WTC11 (cell line): ENCODE measurements at regions not wholly inside any gene's neighbourhood (a gene's known extent, or its start where the extent isn't known, plus 50 kb on each side); places are given as distances from the start of the nearest gene placed in this dataset.

ENCODE experiments used
- ATAC-seq: fragments of 200-7000 bp; cut with Tn5 transposase; 2 replicates; pipeline ENCODE4 v1.10.0; 2021; ENCODE audit warnings: mild to moderate bottlenecking, moderate library complexity
- CTCF ChIA-PET: fragments of 300-600 bp; sonication (Branson Sonifier 250); formaldehyde crosslinking; loops from one replicate; lab custom pipeline; 2021; ENCODE audit warnings: antibody characterized with exemption; lab: Charles Lee
- POLR2A ChIA-PET: fragments of 350-600 bp; sonication (Branson Sonifier 250); formaldehyde crosslinking; loops from one replicate; lab custom pipeline; 2021; ENCODE audit warnings: antibody characterized with exemption; lab: Charles Lee
- DNase-seq: peaks from one replicate; pipeline ENCODE4 v3.0.0; 2021; ENCODE audit warnings: low spot score
- H3K27ac Mint-ChIP-seq: 2 replicates; pipeline ENCODE4 v1.8.0; 2021; ENCODE audit warnings: mixed read lengths
- H3K27me3 Mint-ChIP-seq: 2 replicates; pipeline ENCODE4 v1.8.0; 2021; ENCODE audit warnings: low read depth, mild to moderate bottlenecking, moderate library complexity, mixed read lengths
- H3K36me3 Mint-ChIP-seq: 2 replicates; pipeline ENCODE4 v1.8.0; 2021; ENCODE audit warnings: mixed read lengths
- H3K4me1 Mint-ChIP-seq: 2 replicates; pipeline ENCODE4 v1.8.0; 2022; ENCODE audit warnings: mixed read lengths
- H3K4me3 Mint-ChIP-seq: 2 replicates; pipeline ENCODE4 v1.8.0; 2021; ENCODE audit warnings: mild to moderate bottlenecking, moderate library complexity, mixed read lengths
- H3K9me3 Mint-ChIP-seq: 2 replicates; pipeline ENCODE4 v1.8.0; 2021; ENCODE audit warnings: mixed read lengths
- CREB1 ChIP-seq: sonication (generic); formaldehyde crosslinking; IDR thresholded peaks from 2 replicates; pipeline ENCODE4 v1.8.0; 2023; ENCODE audit warnings: mild to moderate bottlenecking, missing genetic modification reagents
- E2F4 ChIP-seq: sonication (generic); formaldehyde crosslinking; IDR thresholded peaks from 2 replicates; pipeline ENCODE4 v1.8.1; 2022; ENCODE audit warnings: low read depth, mild to moderate bottlenecking, moderate library complexity, missing genetic modification reagents, borderline replicate concordance
- E2F5 ChIP-seq: sonication (generic); formaldehyde crosslinking; IDR thresholded peaks from 2 replicates; pipeline ENCODE4 v1.8.1; 2022; ENCODE audit warnings: mild to moderate bottlenecking, moderate library complexity, missing genetic modification reagents
- GRHL2 ChIP-seq: fragments of 250-450 bp; sonication (Bioruptor Pico); IDR thresholded peaks from 2 replicates; pipeline ENCODE4 v1.8.0; 2022; ENCODE audit warnings: mild to moderate bottlenecking, moderate library complexity; ENCODE audit not compliant: insufficient replicate concordance, severe bottlenecking
- HMGA2 ChIP-seq: fragments of 250-450 bp; sonication (Bioruptor Pico); IDR thresholded peaks from 2 replicates; pipeline ENCODE4 v1.4.0; 2021; ENCODE audit warnings: mild to moderate bottlenecking, moderate library complexity
- HMGXB4 ChIP-seq: sonication (generic); formaldehyde crosslinking; IDR thresholded peaks from 2 replicates; pipeline ENCODE4 v1.8.1; 2023; ENCODE audit warnings: mild to moderate bottlenecking, moderate library complexity, missing genetic modification reagents
- JAZF1 ChIP-seq: fragments of 250-450 bp; sonication (Bioruptor Pico); IDR thresholded peaks from 2 replicates; pipeline ENCODE4 v1.9.0; 2021; ENCODE audit warnings: moderate library complexity, mild to moderate bottlenecking, inconsistent platforms
- NFATC4 ChIP-seq: fragments of 250-450 bp; sonication (Bioruptor Pico); IDR thresholded peaks from 2 replicates; pipeline ENCODE4 v1.9.0; 2021; ENCODE audit warnings: mild to moderate bottlenecking
- PRDM15 ChIP-seq: sonication (generic); formaldehyde crosslinking; IDR thresholded peaks from 2 replicates; pipeline ENCODE4 v1.8.0; 2022; ENCODE audit warnings: missing genetic modification reagents
- SMAD3 ChIP-seq: sonication (generic); formaldehyde crosslinking; IDR thresholded peaks from 2 replicates; pipeline ENCODE4 v1.8.0; 2022; ENCODE audit warnings: missing genetic modification reagents, mild to moderate bottlenecking, borderline replicate concordance
- STAT6 ChIP-seq: sonication (generic); formaldehyde crosslinking; conservative IDR thresholded peaks from 2 replicates; pipeline ENCODE4 v1.8.1; 2023; ENCODE audit warnings: mild to moderate bottlenecking, low read depth, missing genetic modification reagents, moderate library complexity
- TEAD1 ChIP-seq: sonication (generic); formaldehyde crosslinking; IDR thresholded peaks from 2 replicates; pipeline ENCODE4 v1.8.0; 2022; ENCODE audit warnings: mild to moderate bottlenecking, missing genetic modification reagents
- TP53 ChIP-seq: sonication (generic); formaldehyde crosslinking; IDR thresholded peaks from 2 replicates; pipeline ENCODE4 v1.8.1; 2023; ENCODE audit warnings: mild to moderate bottlenecking, missing genetic modification reagents
- ZNF671 ChIP-seq: fragments of 250-450 bp; sonication (Bioruptor Pico); IDR thresholded peaks from 2 replicates; pipeline ENCODE4 v1.8.0; 2021; ENCODE audit warnings: mild to moderate bottlenecking

GRCh38 chr10:131544495-131544894 lies 233.0 kb upstream of the TCERG1L start:
- POLR2A ChIA-PET = no interaction called here
- H3K9me3 Mint-ChIP-seq = peaks cover 65% of the 10 kb centered on the region
- ATAC-seq (no peak), DNase-seq (no peak)
- H3K27ac Mint-ChIP-seq = no peak overlapping the region
- CTCF ChIA-PET = no interaction called here
- no peaks in the 10 kb centered on the region for H3K4me1 Mint-ChIP-seq
- peaks cover 58% of the 10 kb centered on the region for H3K36me3 Mint-ChIP-seq
- TF ChIP-seq E2F5 (CRISPR knock-in tag) (no peak), TEAD1 (CRISPR knock-in tag) (no peak), PRDM15 (CRISPR knock-in tag) (no peak), TP53 (CRISPR knock-in tag) (no peak), E2F4 (CRISPR knock-in tag) (no peak), NFATC4 (CRISPR knock-in tag) (no peak), SMAD3 (CRISPR knock-in tag) (no peak), STAT6 (CRISPR knock-in tag) (no peak), CREB1 (CRISPR knock-in tag) (no peak), ZNF671 (no peak), JAZF1 (CRISPR knock-in tag) (no peak)
- peaks cover 12% of the 10 kb centered on the region for H3K27me3 Mint-ChIP-seq
- H3K4me3 Mint-ChIP-seq = no peak overlapping the region

GRCh38 chr10:131546086-131546810 lies 234.7 kb upstream of the TCERG1L start:
- TF ChIP-seq CREB1 (CRISPR knock-in tag) (no peak), SMAD3 (CRISPR knock-in tag) (no peak), HMGA2 (CRISPR knock-in tag) (no peak), HMGXB4 (CRISPR knock-in tag) (no peak), GRHL2 (no peak)
- Mint-ChIP-seq H3K4me1 (no peaks in the 10 kb centered on the region), H3K9me3 (peaks cover 69% of the 10 kb centered on the region), H3K27ac (no peak overlapping the region), H3K36me3 (peaks cover 53% of the 10 kb centered on the region), H3K27me3 (peaks cover 12% of the 10 kb centered on the region), H3K4me3 (no peak overlapping the region)
- DNase-seq (no peak), ATAC-seq (no peak)
- ChIA-PET CTCF (no interaction called here), POLR2A (no interaction called here)
